Neural progenitor cell (in vitro differentiated cells): ENCODE measurements at regions not wholly inside any gene's neighbourhood (a gene's known extent, or its start where the extent isn't known, plus 50 kb on each side); places are given as distances from the start of the nearest gene placed in this dataset.
A peak's percentile ranks its signal among the peaks of the same experiment; 100 is the strongest.

Experiments
- DNase-seq: peaks from one replicate; pipeline ENCODE4 v3.0.0-alpha.2; 2016; ENCODE audit warnings: low spot score
- H2AFZ ChIP-seq: fragments of 200-600 bp; sonication (generic); replicated peaks from 2 replicates; pipeline ENCODE4 v1.6.1; 2016; ENCODE audit warnings: antibody characterized with exemption
- H3F3A ChIP-seq: fragments of 200-600 bp; sonication (generic); 2 replicates; pipeline ENCODE4 v1.6.1; 2016; ENCODE audit warnings: antibody characterized with exemption, low read depth
- H3K27ac ChIP-seq: fragments of 200-600 bp; sonication (generic); 2 replicates; pipeline ENCODE4 v1.5.1; 2016; ENCODE audit warnings: mild to moderate bottlenecking
- H3K27me3 ChIP-seq: fragments of 200-600 bp; sonication (generic); 2 replicates; pipeline ENCODE4 v1.6.1; 2016; ENCODE audit warnings: mild to moderate bottlenecking, moderate library complexity
- H3K36me3 ChIP-seq: fragments of 200-600 bp; sonication (generic); 2 replicates; pipeline ENCODE4 v1.5.1; 2016
- H3K4me1 ChIP-seq: fragments of 200-600 bp; sonication (generic); 2 replicates; pipeline ENCODE4 v1.6.1; 2016; ENCODE audit warnings: mixed run types
- H3K4me2 ChIP-seq: fragments of 200-600 bp; sonication (generic); 2 replicates; pipeline ENCODE4 v1.6.1; 2016
- H3K4me3 ChIP-seq: fragments of 200-600 bp; sonication (generic); 2 replicates; pipeline ENCODE4 v1.5.1; 2016
- H3K79me2 ChIP-seq: fragments of 200-600 bp; sonication (generic); 2 replicates; pipeline ENCODE4 v1.6.1; 2016; ENCODE audit warnings: low read depth
- H3K9ac ChIP-seq: fragments of 200-600 bp; sonication (generic); 2 replicates; pipeline ENCODE4 v1.6.1; 2016
- H3K9me3 ChIP-seq: fragments of 200-600 bp; sonication (generic); 2 replicates; pipeline ENCODE4 v1.5.1; 2016; ENCODE audit warnings: low read depth
- H4K20me1 ChIP-seq: fragments of 200-600 bp; sonication (generic); 2 replicates; pipeline ENCODE4 v1.6.1; 2016; ENCODE audit warnings: low read depth
- H3K27ac Mint-ChIP-seq: 3 replicates; pipeline ENCODE4 v1.8.0; 2021; ENCODE audit warnings: mixed read lengths
- H3K27me3 Mint-ChIP-seq: 2 replicates; pipeline ENCODE4 v1.8.0; 2022; ENCODE audit warnings: low read depth, mild to moderate bottlenecking, inconsistent platforms, moderate library complexity, mixed read lengths; ENCODE audit not compliant: insufficient read depth
- H3K36me3 Mint-ChIP-seq: 3 replicates; pipeline ENCODE4 v1.8.0; 2021; ENCODE audit warnings: mixed read lengths
- H3K4me1 Mint-ChIP-seq: 3 replicates; pipeline ENCODE4 v1.8.0; 2021; ENCODE audit warnings: mixed read lengths
- H3K4me3 Mint-ChIP-seq: 3 replicates; pipeline ENCODE4 v1.8.0; 2021; ENCODE audit warnings: mild to moderate bottlenecking, moderate library complexity, mixed read lengths
- H3K9me3 Mint-ChIP-seq: 3 replicates; pipeline ENCODE4 v1.8.0; 2020; ENCODE audit warnings: mixed read lengths
- EZH2 ChIP-seq: fragments of 200-600 bp; sonication (generic); IDR thresholded peaks from 2 replicates; pipeline ENCODE4 v1.6.1; 2017; ENCODE audit warnings: antibody characterized with exemption, mild to moderate bottlenecking, moderate library complexity
- EZH2phosphoT487 ChIP-seq: fragments of 200-600 bp; sonication (generic); IDR thresholded peaks from 2 replicates; pipeline ENCODE4 v1.6.1; 2017; ENCODE audit warnings: antibody characterized with exemption
- TF ChIP-seq, protein P1 (sequence below): fragments of 200-600 bp; sonication (generic); IDR thresholded peaks from 2 replicates; pipeline ENCODE4 v1.5.1; 2017; ENCODE audit warnings: antibody characterized with exemption, mild to moderate bottlenecking

DNA sequence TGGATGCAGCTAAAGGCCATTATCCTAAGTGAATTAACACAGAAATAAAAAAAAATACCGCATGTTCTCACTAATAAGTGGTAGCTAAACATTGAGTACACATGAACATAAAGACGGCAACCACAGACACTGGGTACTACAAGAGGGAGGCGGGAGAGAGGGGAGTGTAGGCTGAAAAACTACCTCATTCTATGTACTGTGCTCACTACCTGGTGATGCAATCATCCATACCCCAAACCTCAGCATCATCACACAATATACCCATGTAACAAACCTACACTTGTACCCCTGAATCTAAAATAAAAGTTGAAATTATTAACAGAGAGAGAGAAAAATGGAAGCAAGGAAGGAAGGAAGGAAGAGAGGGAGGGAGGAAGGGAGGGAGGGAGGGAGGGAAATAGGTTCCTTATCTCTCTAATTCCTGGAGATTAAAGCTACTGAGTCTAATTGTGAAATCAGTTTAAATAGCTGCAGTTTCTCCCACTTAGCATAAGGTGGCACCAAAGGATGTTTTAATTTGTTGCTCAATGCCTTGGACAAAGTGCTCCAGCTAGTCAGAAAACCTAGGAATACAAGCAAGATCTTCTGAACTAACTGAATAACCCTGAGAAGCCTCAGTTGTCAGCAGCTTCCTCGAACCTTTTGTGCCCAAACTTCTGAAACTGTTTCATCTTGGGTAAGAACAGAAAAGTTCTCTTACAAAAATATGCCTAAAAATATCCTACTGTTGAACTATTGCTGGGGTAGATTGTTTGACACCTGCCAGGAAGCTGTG, 79.4 kb upstream of the ATP11B start:
- no peak overlapping the region for H3K27ac ChIP-seq
- H4K20me1 ChIP-seq, result no peaks in the 10 kb centered on the region
- H3K27ac Mint-ChIP-seq, result no peak overlapping the region
- TF ChIP-seq EZH2 (no peak), EZH2phosphoT487 (no peak)
- TF ChIP-seq, protein P1, sequence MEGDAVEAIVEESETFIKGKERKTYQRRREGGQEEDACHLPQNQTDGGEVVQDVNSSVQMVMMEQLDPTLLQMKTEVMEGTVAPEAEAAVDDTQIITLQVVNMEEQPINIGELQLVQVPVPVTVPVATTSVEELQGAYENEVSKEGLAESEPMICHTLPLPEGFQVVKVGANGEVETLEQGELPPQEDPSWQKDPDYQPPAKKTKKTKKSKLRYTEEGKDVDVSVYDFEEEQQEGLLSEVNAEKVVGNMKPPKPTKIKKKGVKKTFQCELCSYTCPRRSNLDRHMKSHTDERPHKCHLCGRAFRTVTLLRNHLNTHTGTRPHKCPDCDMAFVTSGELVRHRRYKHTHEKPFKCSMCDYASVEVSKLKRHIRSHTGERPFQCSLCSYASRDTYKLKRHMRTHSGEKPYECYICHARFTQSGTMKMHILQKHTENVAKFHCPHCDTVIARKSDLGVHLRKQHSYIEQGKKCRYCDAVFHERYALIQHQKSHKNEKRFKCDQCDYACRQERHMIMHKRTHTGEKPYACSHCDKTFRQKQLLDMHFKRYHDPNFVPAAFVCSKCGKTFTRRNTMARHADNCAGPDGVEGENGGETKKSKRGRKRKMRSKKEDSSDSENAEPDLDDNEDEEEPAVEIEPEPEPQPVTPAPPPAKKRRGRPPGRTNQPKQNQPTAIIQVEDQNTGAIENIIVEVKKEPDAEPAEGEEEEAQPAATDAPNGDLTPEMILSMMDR, result peak; percentile 73
- H3K27me3 Mint-ChIP-seq, result peaks cover 7% of the 10 kb centered on the region
- no peak overlapping the region for H3K4me3 Mint-ChIP-seq
- peak; percentile 73 for DNase-seq
- H3K27me3 ChIP-seq, result no peaks in the 10 kb centered on the region
- peaks cover 6% of the 10 kb centered on the region for H3F3A ChIP-seq
- no peak overlapping the region for H3K9ac ChIP-seq
- H3K36me3 ChIP-seq, result no peaks in the 10 kb centered on the region
- peaks cover 18% of the 10 kb centered on the region for H3K4me1 ChIP-seq
- H3K4me2 ChIP-seq, result no peak overlapping the region
- H2AFZ ChIP-seq, result peak overlapping the region; percentile 80
- no peaks in the 10 kb centered on the region for H3K36me3 Mint-ChIP-seq
- H3K9me3 Mint-ChIP-seq, result no peaks in the 10 kb centered on the region
- no peaks in the 10 kb centered on the region for H3K79me2 ChIP-seq
- peaks cover 10% of the 10 kb centered on the region for H3K4me1 Mint-ChIP-seq
- no peaks in the 10 kb centered on the region for H3K9me3 ChIP-seq
- H3K4me3 ChIP-seq, result no peak overlapping the region

DNA sequence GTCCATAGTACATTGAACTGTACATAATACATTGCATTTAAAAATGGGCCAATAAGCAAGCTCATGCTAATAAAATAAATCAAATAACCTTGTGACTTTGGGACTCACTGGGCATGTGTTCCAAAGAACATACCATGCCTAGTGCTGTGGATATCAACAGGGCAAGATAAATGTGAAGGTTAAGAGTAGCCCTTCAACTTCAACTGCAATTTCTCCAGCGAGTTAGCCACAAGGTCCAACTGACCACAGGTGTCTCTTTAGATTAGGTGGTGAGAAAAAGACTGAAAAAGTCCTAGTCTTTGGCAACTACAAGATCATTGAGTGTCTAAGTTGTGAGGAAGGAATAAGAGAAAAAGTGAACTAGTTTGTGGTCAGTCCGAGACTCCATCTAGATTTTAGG, 78.3 kb upstream of the ATP11B start:
- no peaks in the 10 kb centered on the region for H3K9me3 Mint-ChIP-seq
- no peak overlapping the region for H3K4me3 Mint-ChIP-seq

DNA sequence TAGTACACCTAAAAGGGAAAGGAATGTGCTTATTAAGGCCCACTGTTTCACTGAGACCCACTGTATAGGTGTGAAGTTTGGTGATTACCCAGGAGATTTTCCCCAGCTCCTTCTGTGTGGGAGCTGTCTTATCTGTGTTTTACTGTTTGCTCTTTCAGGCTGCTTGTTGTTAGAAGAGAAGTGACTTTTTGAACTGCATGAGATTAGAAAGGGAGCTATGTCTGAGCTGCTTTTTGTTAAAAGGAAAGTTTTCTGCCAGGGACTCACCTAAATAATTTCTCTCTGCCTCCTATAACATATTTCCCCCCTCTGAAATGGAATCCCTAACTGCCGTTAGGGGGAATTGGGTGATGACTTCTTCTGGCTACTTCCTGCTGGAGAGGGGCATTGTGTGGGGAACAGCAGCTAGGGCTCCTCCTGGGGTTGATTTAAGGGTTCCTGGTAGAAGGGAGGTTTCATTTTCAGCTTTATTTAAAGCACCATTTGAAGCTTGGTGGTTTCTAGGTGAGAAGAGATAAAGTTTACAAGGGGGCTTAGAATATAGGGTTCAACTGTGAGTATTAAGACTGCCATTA, 77.1 kb upstream of the ATP11B start:
- H2AFZ ChIP-seq, result peak overlapping the region; percentile 40
- H3K4me1 ChIP-seq, result peaks cover 18% of the 10 kb centered on the region
- H3K4me3 ChIP-seq, result no peak overlapping the region
- Mint-ChIP-seq H3K27me3 (peaks cover 7% of the 10 kb centered on the region), H3K36me3 (no peaks in the 10 kb centered on the region), H3K9me3 (no peaks in the 10 kb centered on the region), H3K4me3 (no peak overlapping the region), H3K4me1 (peaks cover 10% of the 10 kb centered on the region), H3K27ac (no peak overlapping the region)
- no peak overlapping the region for H3K27ac ChIP-seq
- H3F3A ChIP-seq, result peaks cover 6% of the 10 kb centered on the region
- TF ChIP-seq EZH2 (no peak), EZH2phosphoT487 (no peak)
- no peaks in the 10 kb centered on the region for H3K27me3 ChIP-seq
- no peaks in the 10 kb centered on the region for H4K20me1 ChIP-seq
- no peaks in the 10 kb centered on the region for H3K36me3 ChIP-seq
- no peak for DNase-seq
- no peak overlapping the region for H3K9ac ChIP-seq
- H3K4me2 ChIP-seq, result no peak overlapping the region
- no peaks in the 10 kb centered on the region for H3K79me2 ChIP-seq
- H3K9me3 ChIP-seq, result no peaks in the 10 kb centered on the region

More for the DNA sequence above, 78.3 kb upstream of the ATP11B start:
- Mint-ChIP-seq H3K27me3 (peaks cover 7% of the 10 kb centered on the region), H3K27ac (no peak overlapping the region), H3K36me3 (no peaks in the 10 kb centered on the region), H3K4me1 (peaks cover 10% of the 10 kb centered on the region)
- Histone ChIP-seq H3K9ac (no peak overlapping the region), H3K79me2 (no peaks in the 10 kb centered on the region), H3F3A (peaks cover 6% of the 10 kb centered on the region), H2AFZ (no peak overlapping the region), H3K4me2 (no peak overlapping the region), H3K27ac (no peak overlapping the region), H4K20me1 (no peaks in the 10 kb centered on the region), H3K4me3 (no peak overlapping the region), H3K27me3 (no peaks in the 10 kb centered on the region), H3K9me3 (no peaks in the 10 kb centered on the region), H3K36me3 (no peaks in the 10 kb centered on the region), H3K4me1 (peaks cover 18% of the 10 kb centered on the region)
- DNase-seq, result no peak
- TF ChIP-seq EZH2 (no peak), EZH2phosphoT487 (no peak)
- TF ChIP-seq, protein P1, result no peak

DNA sequence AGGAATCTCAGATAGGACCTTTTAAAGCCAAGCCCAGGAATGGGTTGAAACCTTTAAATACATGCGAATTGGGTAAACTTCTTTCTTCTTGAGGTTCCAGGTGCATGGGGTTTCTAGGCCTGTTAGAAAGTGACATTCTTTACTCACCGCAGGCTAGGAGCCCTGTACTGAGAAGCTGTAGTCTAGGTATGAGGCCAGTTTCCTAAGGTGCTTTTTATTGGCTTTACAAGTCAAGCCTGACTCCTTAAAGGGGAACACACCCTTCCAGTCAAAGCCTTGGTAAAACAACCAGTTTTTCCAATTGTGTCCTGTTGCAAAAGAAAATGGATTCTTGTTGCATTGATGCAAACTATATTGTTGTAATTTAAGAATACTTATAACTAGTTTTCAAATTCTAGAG, 76.1 kb upstream of the ATP11B start:
- Mint-ChIP-seq H3K4me3 (no peak overlapping the region), H3K27ac (no peak overlapping the region), H3K9me3 (no peaks in the 10 kb centered on the region), H3K27me3 (peaks cover 7% of the 10 kb centered on the region), H3K36me3 (no peaks in the 10 kb centered on the region), H3K4me1 (peaks cover 10% of the 10 kb centered on the region)
- TF ChIP-seq EZH2phosphoT487 (no peak), EZH2 (no peak)
- TF ChIP-seq, protein P1, result no peak
- Histone ChIP-seq H3K9me3 (no peaks in the 10 kb centered on the region), H3F3A (peaks cover 6% of the 10 kb centered on the region), H3K4me3 (no peak overlapping the region), H3K9ac (no peak overlapping the region), H3K79me2 (no peaks in the 10 kb centered on the region), H4K20me1 (no peaks in the 10 kb centered on the region), H3K27me3 (no peaks in the 10 kb centered on the region), H3K4me2 (no peak overlapping the region), H3K36me3 (no peaks in the 10 kb centered on the region), H3K27ac (no peak overlapping the region), H3K4me1 (peaks cover 18% of the 10 kb centered on the region), H2AFZ (peak overlapping the region; percentile 53)
- no peak for DNase-seq
